Inflammatory macrophage (primary cell): ENCODE measurements at regions not wholly inside any gene's neighbourhood (a gene's known extent, or its start where the extent isn't known, plus 50 kb on each side); places are given as distances from the start of the nearest gene placed in this dataset.

Experiments
- DNase-seq, 2 donors: peaks; one replicate each; pipeline ENCODE4 v3.0.0-alpha.2; 2020 to 2022

DNA sequence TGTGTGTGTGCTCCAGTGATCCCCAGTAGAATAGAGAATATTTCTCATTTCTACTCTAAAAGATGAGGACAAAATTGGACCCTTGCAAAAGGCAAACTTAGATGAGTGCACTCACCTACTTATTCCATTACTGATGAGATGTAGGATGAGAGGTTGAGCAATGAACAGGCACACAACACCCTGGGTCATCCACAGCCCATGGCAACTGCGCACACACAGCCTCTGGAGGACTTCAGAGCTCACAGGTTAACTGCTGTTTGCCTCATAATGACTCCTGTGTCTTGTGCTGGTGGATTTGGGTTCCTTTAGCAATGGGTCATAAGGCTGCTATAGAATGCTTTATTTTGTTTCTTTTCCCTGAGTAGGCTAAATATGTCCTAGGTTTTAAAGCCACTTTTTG lies 103.6 kb upstream of the TNFAIP3 start:
- no peak for DNase-seq

DNA sequence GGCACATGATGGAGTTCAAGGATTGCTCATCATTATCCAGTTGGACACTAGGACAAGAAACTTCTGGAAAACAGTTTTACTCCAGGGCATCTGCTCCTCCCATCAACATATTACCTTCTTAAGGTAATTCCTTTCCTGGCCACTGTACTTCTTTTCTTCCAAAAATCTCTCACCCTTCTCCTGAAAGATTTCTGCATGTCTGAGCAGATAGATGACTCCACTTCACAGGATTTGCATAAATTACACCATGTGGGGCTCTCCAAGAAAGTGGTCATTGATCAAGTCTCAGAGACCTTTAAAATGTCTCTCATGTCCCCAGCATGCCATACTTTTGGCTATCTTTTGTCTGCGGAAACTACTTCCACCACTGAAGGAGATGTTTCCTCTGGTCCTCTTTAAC lies 103.2 kb upstream of the TNFAIP3 start:
- DNase-seq, result no peak

DNA sequence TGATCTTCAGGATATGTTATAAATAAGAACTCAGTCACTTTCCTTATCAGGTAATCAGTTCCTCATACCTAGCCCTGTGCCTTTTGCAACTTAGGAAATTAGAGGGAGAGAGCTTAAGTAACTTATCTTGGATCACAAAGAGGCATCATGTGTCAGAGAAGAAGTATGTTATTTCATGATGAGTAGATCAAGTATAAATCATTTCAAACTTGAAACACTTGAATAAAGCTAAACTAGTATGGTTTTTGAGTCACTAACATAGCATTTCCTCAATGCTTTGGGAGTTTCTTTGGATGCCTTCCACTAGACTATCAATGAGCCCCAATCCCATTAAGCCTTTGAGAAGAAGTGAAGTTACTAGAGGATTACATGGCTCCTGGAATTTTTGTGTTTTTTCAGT lies 102.6 kb upstream of the TNFAIP3 start:
- DNase-seq, result no peak

DNA sequence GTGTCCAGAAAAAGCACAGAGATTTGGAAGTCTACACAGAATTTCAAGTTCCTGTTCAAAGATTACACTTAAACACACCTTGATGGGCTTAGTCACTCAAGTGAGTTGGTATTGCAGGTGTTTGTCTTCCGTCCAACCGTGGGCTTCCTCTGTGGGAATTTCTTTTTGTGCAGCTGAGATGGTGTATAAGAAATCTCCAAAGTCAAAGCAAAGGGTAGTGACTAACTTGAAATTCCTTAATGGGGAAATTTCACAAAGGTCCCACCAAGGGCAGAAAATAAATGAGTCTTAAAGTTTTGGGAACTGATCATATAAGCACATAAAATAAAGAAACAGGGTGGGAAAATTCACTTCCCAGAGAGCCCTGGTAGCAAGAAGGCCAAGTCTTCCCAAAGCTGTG lies 102.0 kb upstream of the TNFAIP3 start:
- DNase-seq, result no peak

DNA sequence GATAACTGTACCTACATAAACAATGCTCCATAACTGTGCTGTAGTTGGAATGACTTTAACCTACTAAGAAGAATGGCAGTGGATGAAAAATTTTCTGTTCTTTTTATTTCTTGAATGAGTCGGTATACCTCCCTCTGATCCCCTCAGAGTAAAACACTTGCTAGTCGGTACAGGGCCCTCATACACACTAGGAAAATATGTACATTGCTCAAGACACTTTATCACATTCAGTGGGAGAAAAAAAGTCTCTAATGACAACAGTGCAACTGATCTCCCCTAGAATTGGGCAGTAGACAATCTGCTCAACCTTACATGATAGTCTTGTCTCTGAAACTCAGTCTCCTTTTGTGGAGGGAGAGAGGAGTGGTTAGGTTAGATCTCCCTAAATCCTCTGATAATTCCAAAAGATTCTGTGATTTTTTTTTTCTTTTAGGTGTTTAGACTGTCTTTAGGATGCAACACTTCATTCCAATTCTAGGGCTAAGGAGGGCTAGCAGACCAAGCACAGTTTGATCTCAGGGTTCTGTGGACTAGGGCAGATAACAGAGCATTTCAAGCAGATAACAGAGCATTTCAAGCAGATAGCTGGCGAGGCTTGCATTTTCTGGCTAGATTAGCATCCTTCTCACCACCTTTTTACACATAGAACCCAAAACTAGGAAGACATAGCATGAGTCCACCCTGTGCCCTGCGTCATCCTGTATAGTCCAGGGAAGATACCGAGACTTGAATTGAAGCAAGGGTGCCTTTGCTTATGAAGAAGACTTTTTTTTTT lies 100.3 kb upstream of the TNFAIP3 start:
- no peak for DNase-seq

DNA sequence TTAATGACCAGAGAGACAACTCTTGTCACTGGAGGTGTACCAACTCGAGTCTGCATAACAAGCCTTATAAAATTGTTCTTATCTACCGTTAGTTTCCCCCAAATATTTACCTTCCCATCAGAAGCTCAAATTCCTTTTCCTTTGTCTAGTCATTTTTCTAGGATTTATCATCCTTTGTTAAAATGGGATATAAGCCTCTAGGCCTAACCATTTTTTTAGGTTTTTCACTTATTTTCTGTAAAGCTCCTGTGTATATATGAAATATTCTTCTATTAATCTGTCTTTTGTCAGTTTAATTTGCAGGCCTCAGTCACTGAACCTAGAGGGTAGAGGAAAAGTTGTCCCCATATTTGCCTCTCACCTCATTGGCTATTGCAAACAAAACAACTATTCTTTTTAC lies 99.6 kb upstream of the TNFAIP3 start:
- no peak for DNase-seq

DNA sequence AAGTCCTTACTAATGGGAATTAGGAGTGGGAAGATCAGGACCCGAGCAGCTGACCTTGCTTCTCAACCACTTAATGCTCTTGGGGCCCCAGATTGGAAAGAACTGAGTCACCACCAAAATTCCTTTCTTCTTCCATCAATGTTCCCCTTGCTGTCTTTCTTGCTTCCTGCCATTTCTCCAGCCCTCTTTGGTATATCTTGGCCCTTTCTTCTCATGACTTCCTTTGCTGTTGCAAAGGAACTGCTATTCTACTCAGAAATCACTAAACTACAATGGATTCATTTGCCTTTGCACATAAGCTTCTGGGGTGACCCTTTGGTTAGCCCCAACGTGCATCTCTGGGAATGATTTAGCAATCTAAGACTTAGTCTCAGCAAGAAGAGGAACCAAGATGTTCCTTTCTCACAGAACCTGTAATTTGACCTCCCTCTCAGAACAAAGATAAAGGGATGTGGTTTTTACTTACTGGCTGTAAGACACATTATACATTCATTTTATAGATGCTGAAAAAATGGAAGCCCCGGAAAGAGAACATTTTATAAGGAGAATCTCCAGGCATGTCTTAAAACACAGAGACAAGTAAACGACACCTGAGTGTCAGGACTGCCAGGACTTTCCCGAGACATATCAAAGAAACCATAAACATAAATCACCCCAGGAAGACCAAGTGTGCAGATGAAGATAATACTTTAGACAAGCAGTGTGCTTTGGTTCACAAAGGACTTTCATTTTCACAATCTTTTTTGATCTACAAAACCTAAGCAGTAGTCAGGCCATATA lies 99.0 kb upstream of the TNFAIP3 start:
- DNase-seq, result peak; percentile 53 to 79

DNA sequence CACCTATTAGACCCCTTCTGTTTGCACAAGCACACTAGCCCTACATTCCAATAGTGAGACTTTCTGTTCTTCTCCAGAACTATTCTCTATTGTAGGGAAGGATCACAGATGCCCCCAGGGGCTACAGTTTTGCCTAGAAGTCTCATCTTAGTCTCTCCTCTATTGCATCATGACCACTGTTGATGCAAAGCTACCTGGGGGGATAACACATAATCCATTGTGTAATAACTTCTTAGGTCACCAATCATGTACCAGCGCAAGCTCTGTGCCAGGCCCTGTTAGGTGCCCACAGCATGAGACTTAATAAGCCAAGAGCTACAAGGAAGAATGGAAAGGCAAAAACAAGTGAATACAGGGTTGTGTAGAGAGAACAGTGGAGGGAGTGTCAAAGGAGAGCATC lies 98.1 kb upstream of the TNFAIP3 start:
- no peak for DNase-seq

DNA sequence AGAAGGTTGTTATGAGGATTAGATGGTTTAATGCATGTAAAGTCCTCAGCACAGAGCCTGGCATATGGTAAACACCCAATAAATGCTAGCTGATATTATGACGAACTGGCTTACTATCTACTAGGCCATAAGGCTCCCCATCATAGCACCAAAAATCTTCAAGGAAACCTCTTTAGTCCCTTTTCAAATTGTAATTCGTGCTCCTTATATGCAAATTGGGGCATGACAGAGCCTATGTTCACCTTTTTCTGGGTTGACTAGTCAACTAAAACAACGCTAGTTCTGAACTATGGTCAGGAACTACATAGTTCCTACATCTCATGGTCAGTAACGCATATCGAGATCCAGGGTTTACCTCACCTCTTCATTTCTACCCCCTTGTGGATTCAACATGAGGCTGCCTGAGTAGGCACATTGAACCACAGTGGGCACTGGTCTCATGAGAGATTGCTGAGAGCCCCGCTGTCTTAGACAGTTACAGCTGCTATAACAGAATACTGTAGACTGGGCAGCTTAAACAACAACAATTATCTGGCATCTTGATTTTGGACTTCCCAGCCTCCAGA lies 97.2 kb upstream of the TNFAIP3 start:
- no peak for DNase-seq

DNA sequence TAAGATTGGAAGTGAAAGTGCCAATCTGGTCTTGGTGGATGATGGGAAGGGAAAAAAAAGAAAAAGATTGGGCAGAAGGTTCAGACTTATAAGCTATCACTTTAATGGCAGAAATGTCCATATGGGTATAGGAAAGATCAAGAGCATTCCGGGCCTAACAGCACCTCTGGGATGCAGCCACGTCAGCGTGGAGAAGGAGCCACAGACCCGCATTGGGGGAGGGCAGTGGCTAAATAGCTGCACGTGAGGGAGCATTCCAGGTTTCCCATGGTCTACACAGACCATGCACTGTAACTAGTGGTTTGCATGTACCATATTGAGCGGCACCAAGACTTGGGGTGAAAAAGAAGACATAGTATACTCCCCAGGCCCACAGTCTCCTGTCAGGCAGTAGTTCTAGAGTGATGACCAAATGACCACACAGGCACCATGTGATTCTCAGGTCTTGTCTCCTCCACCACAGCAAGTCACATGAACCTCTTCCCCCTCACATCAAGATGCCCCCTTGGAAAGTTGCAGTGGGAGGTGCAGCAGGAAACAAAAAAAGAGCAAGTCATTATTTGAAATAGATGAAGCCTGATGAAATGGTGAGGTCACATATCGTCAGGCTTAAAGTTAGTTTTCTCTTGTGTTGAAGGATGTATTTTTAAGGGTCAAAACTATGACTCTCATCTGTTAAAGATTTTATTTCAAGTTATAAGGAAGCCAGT lies 94.4 kb upstream of the TNFAIP3 start:
- DNase-seq, result peak; percentile 62 to 66

DNA sequence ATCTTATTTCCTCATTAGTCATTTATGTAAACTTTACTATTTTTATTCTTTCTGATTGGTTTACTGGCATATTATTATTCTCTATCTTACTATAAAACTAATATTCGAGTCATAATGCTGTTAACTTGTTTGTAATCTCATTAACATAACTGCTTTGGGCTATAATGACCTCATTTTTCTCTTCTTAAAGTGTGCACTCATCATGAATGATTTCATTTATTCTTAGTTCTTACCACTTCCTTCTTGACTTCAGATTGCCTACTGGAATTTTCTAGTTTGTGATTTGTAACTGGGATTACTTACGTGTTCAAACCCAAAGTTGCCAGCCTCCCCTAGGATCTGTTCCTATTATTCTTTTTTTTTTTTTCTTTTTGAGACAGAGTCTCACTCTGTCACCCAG lies 91.8 kb upstream of the TNFAIP3 start:
- DNase-seq, result peak in 1 of 2 donors; percentile 31

DNA sequence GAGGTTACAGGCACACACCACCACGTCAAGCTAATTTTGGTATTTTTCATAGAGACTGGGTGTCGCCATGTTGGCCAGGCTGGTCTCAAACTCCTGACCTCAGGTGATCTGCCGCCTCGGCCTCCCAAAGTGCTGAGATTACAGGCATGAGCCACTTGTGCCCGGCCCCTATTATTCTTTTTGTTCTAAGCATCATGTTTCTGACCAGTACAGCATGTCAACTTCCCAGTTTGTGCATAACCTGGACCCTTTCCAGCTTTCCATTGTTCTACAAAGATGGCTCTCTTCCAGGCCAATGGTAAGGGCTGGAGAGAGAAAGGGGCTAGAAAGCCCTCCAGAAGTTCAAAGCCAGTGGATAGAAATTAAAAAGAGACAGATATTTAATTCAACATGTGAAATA lies 91.3 kb upstream of the TNFAIP3 start:
- no peak for DNase-seq

DNA sequence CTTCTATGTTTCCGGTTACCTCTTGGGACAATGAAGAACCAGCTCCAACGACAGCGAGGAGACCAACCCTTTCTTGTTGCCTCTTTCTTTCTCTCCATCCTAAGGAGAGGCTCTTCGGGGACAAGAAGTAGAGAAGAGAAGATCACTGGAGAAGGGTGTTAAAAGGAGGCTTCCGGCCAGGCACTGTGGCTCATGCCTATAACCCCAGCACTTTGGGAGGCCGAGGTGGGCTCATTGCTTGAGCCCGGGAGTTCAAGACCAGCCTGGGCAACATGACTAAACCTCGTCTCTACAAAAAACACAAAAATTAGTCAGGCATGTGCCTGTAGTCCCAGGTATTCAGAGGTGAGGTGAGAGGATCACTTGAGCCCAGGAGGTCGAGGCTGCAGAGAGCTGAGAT lies 90.8 kb upstream of the TNFAIP3 start:
- DNase-seq, result no peak

DNA sequence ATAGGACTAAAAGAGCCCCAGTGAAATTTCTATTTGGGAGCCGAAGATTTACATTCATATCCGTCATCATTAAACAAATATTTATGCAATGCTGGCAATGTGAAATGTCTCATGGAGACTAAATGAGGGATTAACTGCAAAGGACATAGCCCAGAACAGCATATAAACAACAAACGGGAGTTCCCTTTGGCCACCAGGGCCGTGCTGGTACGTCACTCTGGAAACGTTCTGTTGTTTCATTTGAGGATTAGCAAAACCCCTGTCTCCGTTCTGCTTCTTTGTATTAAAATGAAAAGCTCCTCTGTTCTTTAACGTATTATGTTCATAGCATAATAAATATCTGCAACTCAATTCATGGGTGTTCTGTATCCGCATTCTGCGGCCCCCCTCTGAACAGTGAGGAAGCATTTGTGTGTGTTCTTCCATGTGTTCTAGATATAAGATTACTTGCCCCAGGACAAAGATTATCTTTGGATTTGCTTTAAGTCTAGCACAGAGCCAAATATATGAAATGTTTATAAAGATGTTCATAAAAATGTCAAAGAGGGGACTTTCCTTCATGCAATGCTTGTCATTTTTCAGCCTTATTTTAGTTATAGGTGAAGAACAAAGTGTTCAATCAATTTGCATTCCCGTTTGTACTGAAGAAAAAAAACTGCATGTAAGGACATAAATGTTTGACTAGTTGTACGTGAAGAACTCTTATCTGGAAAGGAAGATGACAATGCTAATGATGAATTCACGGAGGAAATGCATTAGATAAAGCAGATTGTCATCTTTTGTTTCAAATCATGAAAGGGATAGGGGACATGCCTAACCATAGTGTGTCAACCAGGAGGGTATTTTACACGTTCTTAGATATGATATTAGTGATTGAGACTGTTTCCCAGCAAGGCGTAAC lies 90.0 kb upstream of the TNFAIP3 start:
- no peak for DNase-seq

DNA sequence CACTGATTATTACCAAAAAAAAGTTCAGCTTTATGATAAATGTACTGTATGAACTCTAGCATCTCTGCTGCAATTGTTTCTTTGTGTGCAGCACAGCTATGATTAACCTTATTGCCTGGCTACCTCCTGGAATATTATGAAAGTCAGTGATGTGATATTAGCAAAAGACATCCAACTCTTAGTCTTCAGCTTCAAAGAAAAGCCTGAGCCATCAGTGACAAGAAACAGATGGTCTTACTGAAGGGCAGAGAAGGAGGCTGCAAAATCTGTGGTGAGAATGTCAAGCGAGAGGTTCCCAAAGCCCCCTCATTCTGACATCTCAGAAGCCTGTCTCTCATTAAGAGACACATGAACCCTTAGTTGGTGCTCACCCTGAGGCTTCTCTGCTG lies 89.4 kb upstream of the TNFAIP3 start:
- DNase-seq, result no peak

DNA sequence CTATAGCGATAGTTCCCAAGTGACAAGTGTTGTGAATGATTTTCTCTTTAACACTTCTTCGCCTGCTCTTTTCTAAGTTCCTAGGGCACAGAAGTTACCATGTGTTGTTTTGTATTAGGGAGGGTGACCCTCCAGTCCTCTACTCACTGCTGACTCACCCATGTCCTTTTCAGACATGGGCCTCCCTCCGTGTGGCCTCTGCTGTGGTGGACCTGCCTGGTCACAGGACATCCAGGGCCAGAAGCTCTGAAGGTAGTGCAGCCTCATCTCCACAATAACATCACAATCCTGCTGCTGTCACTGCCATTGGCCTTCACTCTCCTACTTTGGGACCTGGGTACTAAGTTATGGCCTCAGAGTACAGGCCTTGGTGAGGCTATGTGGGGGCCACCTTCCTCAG lies 87.1 kb upstream of the TNFAIP3 start:
- no peak for DNase-seq

DNA sequence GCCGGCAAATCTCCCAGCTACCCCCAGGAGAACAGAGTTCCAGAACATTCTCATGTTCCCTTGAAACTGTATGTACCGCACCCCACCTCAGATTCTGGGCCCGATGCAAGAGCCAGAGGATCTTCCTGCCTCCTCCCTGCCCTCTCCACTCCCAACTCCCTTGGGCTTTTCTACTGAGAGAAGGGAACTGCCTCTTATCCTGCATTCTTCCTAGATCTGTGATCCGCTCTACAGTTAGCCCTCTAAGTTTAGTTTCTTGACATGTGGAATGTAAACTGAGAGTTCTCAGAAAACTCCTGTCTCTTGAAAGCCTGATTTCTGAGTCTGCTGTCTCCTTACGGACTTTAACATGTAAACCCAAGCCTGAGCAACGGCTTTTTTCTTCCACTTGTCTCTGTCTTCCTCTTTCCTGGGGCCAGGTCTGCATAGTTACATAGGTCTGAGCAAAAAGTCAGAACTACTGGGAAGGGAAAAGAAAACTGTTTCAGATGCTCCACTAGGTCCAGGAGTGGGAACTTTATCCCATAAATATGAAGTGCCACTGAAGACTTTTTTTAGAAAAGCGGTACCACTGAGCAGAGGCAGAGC lies 86.5 kb upstream of the TNFAIP3 start:
- no peak for DNase-seq

DNA sequence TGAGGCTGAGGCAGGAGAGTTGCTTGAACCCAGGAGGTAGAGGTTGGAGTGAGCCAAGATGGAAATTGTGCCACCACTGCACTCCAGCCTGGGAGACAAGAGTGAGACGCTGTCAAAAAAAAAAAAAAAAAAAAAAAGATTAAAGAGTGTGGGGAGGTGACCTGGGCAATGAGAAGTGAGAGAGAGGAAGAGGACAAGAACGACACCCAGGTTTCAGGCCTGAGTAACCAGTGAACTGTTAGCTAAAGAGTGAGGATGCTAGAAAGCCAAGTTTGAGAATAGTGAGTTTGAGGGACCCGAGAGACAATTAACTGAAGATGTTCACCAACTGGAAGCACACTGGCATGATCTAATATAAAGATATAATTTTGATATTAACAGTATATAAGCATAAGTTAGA lies 85.4 kb upstream of the TNFAIP3 start:
- DNase-seq, result no peak

DNA sequence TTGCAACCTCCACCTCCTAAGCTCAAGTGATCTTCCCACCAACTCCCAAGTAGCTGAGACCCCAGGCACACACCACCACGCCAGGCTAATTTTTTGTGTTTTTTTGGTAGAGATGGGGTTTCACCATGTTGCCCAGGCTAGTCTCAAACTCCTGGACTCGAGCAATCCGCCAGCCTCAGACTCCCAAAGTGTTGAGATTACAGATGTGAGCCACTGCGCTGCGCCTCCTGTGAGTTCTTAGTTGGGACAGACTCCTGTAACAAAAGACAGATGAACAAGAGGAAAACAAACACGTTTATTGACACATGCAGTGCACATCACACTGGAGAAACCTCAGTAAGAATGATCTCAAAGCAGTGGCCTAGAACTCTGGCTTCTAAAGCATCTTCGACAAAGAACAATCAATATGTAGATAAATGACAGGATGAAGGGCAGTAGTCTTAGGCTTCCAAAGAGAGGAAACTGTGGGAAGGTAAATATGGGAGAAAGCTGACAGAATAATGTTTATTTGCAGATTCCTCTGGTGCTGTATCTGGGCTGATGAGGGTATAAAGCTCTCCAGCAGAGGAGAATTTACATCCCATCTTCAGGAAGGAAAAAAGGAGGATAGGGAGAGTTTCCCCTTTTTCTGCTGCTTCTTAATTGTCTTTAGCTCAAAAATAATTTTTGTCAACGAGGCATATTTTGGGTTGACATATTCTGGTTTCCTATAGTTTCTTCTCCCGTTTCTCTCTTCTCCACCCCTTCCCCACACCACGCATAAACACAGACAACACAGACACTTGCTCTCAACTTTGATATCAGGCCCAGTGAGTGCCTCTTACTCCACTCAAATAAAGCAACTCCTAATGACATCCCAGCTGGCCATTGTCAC lies 84.7 kb upstream of the TNFAIP3 start:
- DNase-seq, result no peak

DNA sequence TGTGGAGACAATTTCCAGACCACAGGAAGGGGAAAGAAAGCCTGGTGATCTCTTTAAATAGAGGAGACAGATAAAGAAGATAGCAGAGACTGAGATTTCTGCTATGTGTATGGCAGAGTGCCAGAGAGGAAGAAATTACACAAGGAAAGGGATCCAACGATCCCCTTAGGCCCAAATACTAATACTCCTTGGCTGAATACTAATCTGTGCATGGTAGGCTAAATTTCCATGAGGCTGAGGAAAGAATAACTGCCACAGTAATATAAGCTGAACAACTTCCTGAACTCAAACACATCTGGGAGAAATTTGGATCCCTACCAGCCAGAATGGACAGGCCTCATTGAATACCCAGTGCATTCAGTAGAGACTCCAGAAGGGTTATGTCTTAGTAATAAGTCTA lies 83.3 kb upstream of the TNFAIP3 start:
- no peak for DNase-seq

DNA sequence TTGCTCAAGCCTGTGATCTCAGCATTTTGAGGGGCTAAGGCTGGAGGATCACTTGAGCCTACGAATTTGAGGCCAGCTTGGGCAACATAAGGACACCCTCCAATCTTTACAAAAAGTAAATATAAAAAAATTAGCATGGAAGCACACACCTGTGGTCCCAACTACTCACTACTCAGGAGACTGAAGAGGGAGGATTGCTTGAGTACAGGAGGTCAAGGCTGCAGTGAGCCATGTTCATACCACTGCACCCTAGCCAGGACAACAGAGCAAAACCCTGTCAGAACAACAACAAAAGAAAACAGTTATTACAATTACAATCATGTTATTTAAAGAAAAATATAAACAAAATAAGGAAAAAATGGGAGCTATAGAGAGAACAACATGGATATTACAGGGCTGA lies 82.5 kb upstream of the TNFAIP3 start:
- DNase-seq, result no peak
